GM08714 (cell line): ENCODE measurements at regions not wholly inside any gene's neighbourhood (a gene's known extent, or its start where the extent isn't known, plus 50 kb on each side); places are given as distances from the start of the nearest gene placed in this dataset.
"Not testable (repeated sequence)": the region's sequence is repeated elsewhere in the genome, so short reads cannot be mapped to it uniquely, and the experiment has no call there.

Source experiments
- H3K4me3 ChIP-seq: fragments of 200-500 bp; sonication (Bioruptor generic); 2 replicates; pipeline ENCODE4 v1.5.1; 2014; ENCODE audit warnings: mild to moderate bottlenecking, low read length, inconsistent platforms
- ZNF274 ChIP-seq: IDR thresholded peaks from 2 replicates; pipeline ENCODE4 v1.6.1; 2012; ENCODE audit warnings: mild to moderate bottlenecking, low read depth, low read length

GRCh38 chr14:71610149-71610548 lies 322.1 kb upstream of the RGS6 start:
- TF ChIP-seq ZNF274, result no peak
- H3K4me3 ChIP-seq, result no peak overlapping the region

- no peak overlapping the region for H3K4me3 ChIP-seq
- no peak for TF ChIP-seq ZNF274
These were observed 321.4 kb upstream of the RGS6 start for GRCh38 chr14:71610797-71611196.

- no peak overlapping the region for H3K4me3 ChIP-seq
- TF ChIP-seq ZNF274, result no peak
These were observed 319.1 kb upstream of the RGS6 start for GRCh38 chr14:71613168-71613567.

GRCh38 chr14:71616013-71616412 lies 316.2 kb upstream of the RGS6 start:
- no peak overlapping the region for H3K4me3 ChIP-seq
- no peak for TF ChIP-seq ZNF274

- no peak overlapping the region for H3K4me3 ChIP-seq
- no peak for TF ChIP-seq ZNF274
These were observed 314.2 kb upstream of the RGS6 start for GRCh38 chr14:71618047-71618446.

GRCh38 chr14:71618716-71619115 lies 313.5 kb upstream of the RGS6 start:
- no peak for TF ChIP-seq ZNF274
- peak overlapping the region; percentile 53; the same call in 1 of the 2 replicates for H3K4me3 ChIP-seq

- TF ChIP-seq ZNF274, result no peak
These were observed 312.8 kb upstream of the RGS6 start for GRCh38 chr14:71619472-71619871.

GRCh38 chr14:71620401-71620800 lies 311.8 kb upstream of the RGS6 start:
- TF ChIP-seq ZNF274, result no peak
- H3K4me3 ChIP-seq, result no peak overlapping the region

More at GRCh38 chr14:71619472-71619871, 312.8 kb upstream of the RGS6 start:
- H3K4me3 ChIP-seq, result no peak overlapping the region

- TF ChIP-seq ZNF274, result no peak
- H3K4me3 ChIP-seq, result no peak overlapping the region
These were observed 311.0 kb upstream of the RGS6 start for GRCh38 chr14:71621276-71621675.

GRCh38 chr14:71621980-71622605 lies 310.1 kb upstream of the RGS6 start:
- TF ChIP-seq ZNF274, result no peak
- no peak overlapping the region for H3K4me3 ChIP-seq

- H3K4me3 ChIP-seq, result no peak overlapping the region
- no peak for TF ChIP-seq ZNF274
These were observed 308.3 kb upstream of the RGS6 start for GRCh38 chr14:71623939-71624338.

GRCh38 chr14:71625175-71625574 lies 307.1 kb upstream of the RGS6 start:
- no peak overlapping the region for H3K4me3 ChIP-seq
- no peak for TF ChIP-seq ZNF274

- no peak overlapping the region for H3K4me3 ChIP-seq
- no peak for TF ChIP-seq ZNF274
These were observed 306.1 kb upstream of the RGS6 start for GRCh38 chr14:71625891-71626701.

GRCh38 chr14:71628433-71628832 lies 303.8 kb upstream of the RGS6 start:
- H3K4me3 ChIP-seq, result no peak overlapping the region
- no peak for TF ChIP-seq ZNF274

GRCh38 chr14:71629250-71629649 lies 303.0 kb upstream of the RGS6 start:
- no peak for TF ChIP-seq ZNF274
- H3K4me3 ChIP-seq, result no peak overlapping the region

GRCh38 chr14:71629765-71630492 lies 302.3 kb upstream of the RGS6 start:
- no peak overlapping the region for H3K4me3 ChIP-seq
- no peak for TF ChIP-seq ZNF274

- not testable (repeated sequence) for H3K4me3 ChIP-seq
These were observed 301.2 kb upstream of the RGS6 start for GRCh38 chr14:71631030-71631429.
